H1 (cell line): ENCODE measurements at regions not wholly inside any gene's neighbourhood (a gene's known extent, or its start where the extent isn't known, plus 50 kb on each side); places are given as distances from the start of the nearest gene placed in this dataset.

Experiments used
- CTCF ChIA-PET: fragments of 300-600 bp; sonication (Branson Sonifier 250); formaldehyde crosslinking; loops from one replicate; lab custom pipeline; 2021; ENCODE audit not compliant: partially characterized antibody; lab: Charles Lee
- POLR2A ChIA-PET: fragments of 300-600 bp; sonication (Branson Sonifier 250); formaldehyde crosslinking; loops from one replicate; lab custom pipeline; 2021; ENCODE audit warnings: inconsistent platforms; ENCODE audit not compliant: partially characterized antibody; lab: Charles Lee
- DNase-seq, 2 experiments: peaks; one replicate each; pipeline versions ENCODE4 v3.0.0 to v3.0.0-alpha.2; 2010 to 2022; ENCODE audit warnings: low spot score in 2 of 2, low read depth in 1 of 2, mixed read lengths in 1 of 2
- FAIRE-seq: peaks from 2 replicates; lab custom pipeline; 2011; peaks lifted over from hg19 to GRCh38; lab: Jason Lieb, UNC
- H2AFZ ChIP-seq: 2 replicates; pipeline ENCODE4 v1.8.1; 2012; ENCODE audit warnings: low read length, inconsistent platforms
- H2AK5ac ChIP-seq: 2 replicates; pipeline ENCODE4 v1.6.1; 2013; ENCODE audit warnings: low read depth, low read length
- H2BK120ac ChIP-seq: replicated peaks from 2 replicates; pipeline ENCODE3; 2013; ENCODE audit warnings: low read depth, low read length, inconsistent platforms
- H2BK12ac ChIP-seq: 2 replicates; pipeline ENCODE4 v1.6.1; 2013; ENCODE audit warnings: low read depth, low read length
- H2BK15ac ChIP-seq: 2 replicates; pipeline ENCODE4 v1.6.1; 2013; ENCODE audit warnings: low read length
- H2BK20ac ChIP-seq: 2 replicates; pipeline ENCODE4 v1.6.1; 2013; ENCODE audit warnings: low read length
- H2BK5ac ChIP-seq: 2 replicates; pipeline ENCODE4 v1.6.1; 2013; ENCODE audit warnings: low read depth, low read length
- H3K14ac ChIP-seq: 2 replicates; pipeline ENCODE4 v1.6.1; 2013; ENCODE audit warnings: inconsistent platforms; ENCODE audit not compliant: insufficient read length
- H3K18ac ChIP-seq: 2 replicates; pipeline ENCODE4 v1.6.1; 2013; ENCODE audit warnings: low read length; ENCODE audit errors: extremely low read depth
- H3K23ac ChIP-seq: 2 replicates; pipeline ENCODE4 v1.6.1; 2013; ENCODE audit warnings: inconsistent platforms; ENCODE audit not compliant: insufficient read length
- H3K23me2 ChIP-seq: 2 replicates; pipeline ENCODE4 v1.6.1; 2013; ENCODE audit warnings: low read depth, low read length
- H3K27ac ChIP-seq: 2 replicates; pipeline ENCODE4 v1.6.1; 2011; ENCODE audit warnings: low read depth, low read length, inconsistent platforms
- H3K27me3 ChIP-seq, 4 experiments: replicated peaks in 1 of 4; 1 replicate in 1 of 4; 2 replicates in 3 of 4; pipeline versions ENCODE4 v1.6.1 to v1.8.1; 2011 to 2013; ENCODE audit warnings: low read length in 3 of 4, mild to moderate bottlenecking in 3 of 4, inconsistent platforms in 2 of 4, mixed read lengths in 2 of 4, moderate library complexity in 1 of 4; ENCODE audit not compliant: control insufficient read depth in 3 of 4, insufficient read depth in 3 of 4; ENCODE audit errors: extremely low read depth in 1 of 4
- H3K36me3 ChIP-seq, 4 experiments: 2 replicates each; pipeline versions ENCODE4 v1.6.1 to v1.8.1; 2011 to 2013; ENCODE audit warnings: mild to moderate bottlenecking in 4 of 4, low read length in 3 of 4, moderate library complexity in 2 of 4, control low read depth in 1 of 4, inconsistent platforms in 1 of 4; ENCODE audit not compliant: insufficient read depth in 4 of 4, control insufficient read depth in 2 of 4
- H3K4ac ChIP-seq: replicated peaks from 2 replicates; pipeline ENCODE3; 2013; ENCODE audit warnings: low read length, low read depth, mixed read lengths, inconsistent platforms; ENCODE audit not compliant: insufficient read length
- H3K4me1 ChIP-seq, 4 experiments: replicated peaks in 1 of 4; 1 replicate in 1 of 4; 2 replicates in 3 of 4; pipeline versions ENCODE4 v1.6.1 to v1.8.1; 2011 to 2013; ENCODE audit warnings: low read length in 3 of 4, inconsistent platforms in 2 of 4, mixed read lengths in 1 of 4; ENCODE audit not compliant: insufficient read depth in 4 of 4, control insufficient read depth in 3 of 4
- H3K4me2 ChIP-seq, 2 experiments: 2 replicates each; pipeline versions ENCODE4 v1.6.1 to v1.8.1; 2011 to 2013; ENCODE audit warnings: low read depth in 2 of 2, low read length in 2 of 2, control low read depth in 1 of 2, inconsistent platforms in 1 of 2, mild to moderate bottlenecking in 1 of 2; ENCODE audit not compliant: insufficient read depth in 1 of 2
- H3K4me3 ChIP-seq, 4 experiments: fragments of 200-600, 300-600 bp in 1 of 4; sonication (generic), shearing (Covaris generic), sonication (Bioruptor Twin) in 1 of 4; 2 replicates each; pipeline versions ENCODE4 v1.5.1 to v1.8.1; 2011 to 2016; ENCODE audit warnings: low read length in 4 of 4, low read depth in 3 of 4, control low read depth in 2 of 4, inconsistent platforms in 2 of 4, mild to moderate bottlenecking in 2 of 4, mixed read lengths in 1 of 4, moderate library complexity in 1 of 4; ENCODE audit not compliant: insufficient read depth in 2 of 4; ENCODE audit errors: extremely low read depth in 1 of 4
- H3K56ac ChIP-seq: replicated peaks from 2 replicates; pipeline ENCODE3; 2013; ENCODE audit warnings: low read depth, mild to moderate bottlenecking, mixed read lengths, low read length, inconsistent platforms; ENCODE audit not compliant: insufficient read length
- H3K79me1 ChIP-seq: 2 replicates; pipeline ENCODE4 v1.6.1; 2013; ENCODE audit warnings: low read depth, low read length, control low read depth
- H3K79me2 ChIP-seq, 2 experiments: 2 replicates each; pipeline versions ENCODE4 v1.6.1 to v1.8.1; 2012 to 2013; ENCODE audit warnings: low read length in 2 of 2, mild to moderate bottlenecking in 2 of 2, inconsistent platforms in 1 of 2; ENCODE audit not compliant: insufficient read depth in 2 of 2, control insufficient read depth in 1 of 2
- H3K9ac ChIP-seq, 4 experiments: replicated peaks in 1 of 4; 1 replicate in 1 of 4; 2 replicates in 3 of 4; pipeline versions ENCODE4 v1.6.1 to v1.8.1; 2011 to 2013; ENCODE audit warnings: low read depth in 3 of 4, low read length in 3 of 4, control low read depth in 2 of 4, mild to moderate bottlenecking in 2 of 4, moderate library complexity in 2 of 4, inconsistent platforms in 1 of 4; ENCODE audit errors: extremely low read depth in 1 of 4
- H3K9me3 ChIP-seq, 2 experiments: 2 replicates each; pipeline versions ENCODE4 v1.6.1 to v1.8.1; 2012 to 2013; ENCODE audit warnings: mild to moderate bottlenecking in 2 of 2, moderate library complexity in 2 of 2, control low read depth in 1 of 2, inconsistent platforms in 1 of 2, low read depth in 1 of 2, low read length in 1 of 2, mixed read lengths in 1 of 2; ENCODE audit not compliant: insufficient read depth in 2 of 2
- H4K20me1 ChIP-seq, 2 experiments: replicated peaks in 1 of 2; 2 replicates each; pipeline versions ENCODE3 to v1.8.1; 2011 to 2013; ENCODE audit warnings: inconsistent platforms in 2 of 2, low read length in 2 of 2, mild to moderate bottlenecking in 1 of 2; ENCODE audit not compliant: insufficient read depth in 2 of 2, control insufficient read depth in 1 of 2
- H4K5ac ChIP-seq: 2 replicates; pipeline ENCODE4 v1.6.1; 2013; ENCODE audit warnings: low read length, low read depth, mixed read lengths, inconsistent platforms; ENCODE audit not compliant: insufficient read length
- H4K8ac ChIP-seq: 2 replicates; pipeline ENCODE4 v1.8.0; 2013; ENCODE audit warnings: mild to moderate bottlenecking, moderate library complexity, low read length, inconsistent platforms; ENCODE audit not compliant: insufficient read depth; ENCODE audit errors: extremely low read depth
- H4K91ac ChIP-seq: replicated peaks from 2 replicates; pipeline ENCODE3; 2013; ENCODE audit warnings: low read length, mixed read lengths, inconsistent platforms; ENCODE audit not compliant: insufficient read length
- CHD1 ChIP-seq: IDR thresholded peaks from 2 replicates; pipeline ENCODE4 v1.6.1; 2012; ENCODE audit warnings: low read depth, low read length, improper control_type of control experiment
- E2F6 ChIP-seq: IDR thresholded peaks from 2 replicates; pipeline ENCODE4 v1.6.1; 2012; ENCODE audit warnings: inconsistent platforms
- EZH2 ChIP-seq: fragments of 200-600 bp; sonication (generic); IDR thresholded peaks from 2 replicates; pipeline ENCODE4 v1.7.1; 2012; ENCODE audit warnings: low read depth, mild to moderate bottlenecking, moderate library complexity, low read length, inconsistent platforms; ENCODE audit not compliant: severe bottlenecking
- HDAC6 ChIP-seq: IDR thresholded peaks from one replicate; pipeline ENCODE4 v1.7.1; 2012; ENCODE audit warnings: low read depth, mild to moderate bottlenecking, inconsistent platforms, low read length, moderate library complexity
- JUND ChIP-seq: IDR thresholded peaks from 2 replicates; pipeline ENCODE4 v1.6.1; 2011; ENCODE audit warnings: mild to moderate bottlenecking, improper control_type of control experiment, low read length
- MAFK ChIP-seq: IDR thresholded peaks from 2 replicates; pipeline ENCODE4 v1.6.1; 2012; ENCODE audit warnings: low read depth, mild to moderate bottlenecking, improper control_type of control experiment, low read length
- NRF1 ChIP-seq: IDR thresholded peaks from 2 replicates; pipeline ENCODE4 v1.6.1; 2011; ENCODE audit warnings: mild to moderate bottlenecking, low read depth, low read length, improper control_type of control experiment
- PHF8 ChIP-seq: fragments of 200-600 bp; sonication (generic); conservative IDR thresholded peaks from 2 replicates; pipeline ENCODE4 v1.7.1; 2012; ENCODE audit warnings: low read depth, mild to moderate bottlenecking, inconsistent platforms, low read length, moderate library complexity
- RNF2 ChIP-seq: fragments of 200-900, 300-1000 bp; sonication (generic); IDR thresholded peaks from 2 replicates; pipeline ENCODE4 v1.7.1; 2016; ENCODE audit warnings: borderline replicate concordance, low read depth, mild to moderate bottlenecking, antibody characterized with exemption, low read length; ENCODE audit not compliant: poor library complexity, severe bottlenecking; ENCODE audit errors: missing control alignments
- SP4 ChIP-seq: IDR thresholded peaks from 2 replicates; pipeline ENCODE4 v1.6.1; 2012; ENCODE audit warnings: low read length, inconsistent platforms
- YY1 ChIP-seq: IDR thresholded peaks from 2 replicates; pipeline ENCODE4 v1.6.1; 2011; ENCODE audit warnings: low read depth, mild to moderate bottlenecking, low read length
- WGBS, 2 experiments: shearing (Covaris generic) in 1 of 2; methylation state at CpG; one replicate each; pipeline versions ENCODE4 v1.1.6 to v1.1.7; 2013 to 2015; ENCODE audit warnings: low lambda C conversion rate in 2 of 2, mixed read lengths in 2 of 2, inconsistent platforms in 1 of 2, low coverage in 1 of 2, missing lambda C conversion rate in 1 of 2; ENCODE audit not compliant: insufficient replicate concordance in 2 of 2, insufficient coverage in 1 of 2, insufficient read length in 1 of 2; ENCODE audit errors: extremely low coverage in 1 of 2, missing lambda C conversion rate in 1 of 2; 5-methylcytosine and 5-hydroxymethylcytosine counted together

- no peaks in the 10 kb centered on the region for H3K23me2 ChIP-seq
- no peaks in the 10 kb centered on the region for H3K27me3 ChIP-seq
- 92% methylated on average over 1 of the region's 1 CpG; no CpG with 5 or more reads in 1 of the 2 experiments for WGBS, 2 experiments
- no peak overlapping the region for H2BK20ac ChIP-seq
- POLR2A ChIA-PET: no interaction called here
- H3K79me2 ChIP-seq: no peaks in the 10 kb centered on the region
- no peak overlapping the region for H3K23ac ChIP-seq
- no peak overlapping the region for H4K91ac ChIP-seq
- no peak overlapping the region for H2BK5ac ChIP-seq
- no peak overlapping the region for H2AFZ ChIP-seq
- no peak for FAIRE-seq
- H3K4me3 ChIP-seq: no peak overlapping the region
- no peak overlapping the region for H2BK15ac ChIP-seq
- no peaks in the 10 kb centered on the region for H3K36me3 ChIP-seq
- no peaks in the 10 kb centered on the region for H4K20me1 ChIP-seq
- DNase-seq: no peak
- no peak overlapping the region for H4K8ac ChIP-seq
- CTCF ChIA-PET: interaction anchor here (0.8 to 2.0 kb wide), 4 partner anchors 8 to 371 kb away, joined by 3 to 4 read pairs (median 3); no protein-coding TSS in a partner anchor
- H3K4ac ChIP-seq: no peak overlapping the region
- H3K9ac ChIP-seq: no peak overlapping the region
- H3K56ac ChIP-seq: no peak overlapping the region
- H3K4me2 ChIP-seq: no peak overlapping the region
- no peaks in the 10 kb centered on the region for H3K79me1 ChIP-seq
- no peak overlapping the region for H2BK120ac ChIP-seq
- no peak overlapping the region for H3K14ac ChIP-seq
- no peaks in the 10 kb centered on the region; a peak in 1 of 4 replicates for H3K9me3 ChIP-seq
- peaks cover 0 to 4% (median 3%) of the 10 kb centered on the region in 4 experiments; a peak in 4 of 7 replicates for H3K4me1 ChIP-seq
- H3K18ac ChIP-seq: no peak overlapping the region
- no peak overlapping the region for H4K5ac ChIP-seq
- no peak overlapping the region for H2BK12ac ChIP-seq
- H2AK5ac ChIP-seq: no peak overlapping the region
- H3K27ac ChIP-seq: no peak overlapping the region
- no peak for TF ChIP-seq SP4
- no peak for TF ChIP-seq JUND
- TF ChIP-seq CHD1: no peak
- TF ChIP-seq MAFK: no peak
- TF ChIP-seq PHF8: no peak
- TF ChIP-seq EZH2: no peak
- no peak for TF ChIP-seq RNF2
- no peak for TF ChIP-seq NRF1
- no peak for TF ChIP-seq YY1
- no peak for TF ChIP-seq HDAC6
- TF ChIP-seq E2F6: no peak
These were observed 280.4 kb downstream of the KLF13 start for GRCh38 chr15:31606931-31607497.
